Activated T-helper 9 cell treated with anti-CD3 and anti-CD28 coated beads, Interleukin-2, amount 50 U/mL, for 16 hours (primary cell): ENCODE measurements at regions not wholly inside any gene's neighbourhood (a gene's known extent, or its start where the extent isn't known, plus 50 kb on each side); places are given as distances from the start of the nearest gene placed in this dataset.
A peak's percentile ranks its signal among the peaks of the same experiment; 100 is the strongest.
"Not testable (repeated sequence)": the region's sequence is repeated elsewhere in the genome, so short reads cannot be mapped to it uniquely, and the experiment has no call there.

Experiments
- DNase-seq: peaks from one replicate; pipeline ENCODE4 v3.0.0-alpha.2; 2020; ENCODE audit warnings: low read depth

- DNase-seq: no peak
Measured at GRCh38 chr10:43853369-43853768, 204.7 kb upstream of the ZNF32 start.

- DNase-seq: no peak
Measured at GRCh38 chr10:43852644-43853214, 204.0 kb upstream of the ZNF32 start.

- DNase-seq: no peak
Measured at GRCh38 chr10:43852149-43852548, 203.5 kb upstream of the ZNF32 start.

GRCh38 chr10:43851030-43851429 lies 202.3 kb upstream of the ZNF32 start:
- no peak for DNase-seq

- DNase-seq: no peak
Measured at GRCh38 chr10:43849551-43849950, 200.9 kb upstream of the ZNF32 start.

GRCh38 chr10:43846968-43847367 lies 198.3 kb upstream of the ZNF32 start:
- DNase-seq: no peak

GRCh38 chr10:43846187-43846680 lies 197.6 kb upstream of the ZNF32 start:
- peak; percentile 17 for DNase-seq

- no peak for DNase-seq
Measured at GRCh38 chr10:43845121-43845520, 196.4 kb upstream of the ZNF32 start.

- no peak for DNase-seq
Measured at GRCh38 chr10:43844221-43844620, 195.5 kb upstream of the ZNF32 start.

GRCh38 chr10:43843321-43844101 lies 194.8 kb upstream of the ZNF32 start:
- DNase-seq: no peak

- no peak for DNase-seq
Measured at GRCh38 chr10:43842496-43842895, 193.8 kb upstream of the ZNF32 start.

GRCh38 chr10:43842072-43842471 lies 193.4 kb upstream of the ZNF32 start:
- no peak for DNase-seq

- no peak for DNase-seq
Measured at GRCh38 chr10:43839973-43840372, 191.3 kb upstream of the ZNF32 start.

- not testable (repeated sequence) for DNase-seq
Measured at GRCh38 chr10:43834751-43835150, 186.1 kb upstream of the ZNF32 start.

- DNase-seq: no peak
Measured at GRCh38 chr10:43827853-43828252, 179.2 kb upstream of the ZNF32 start.

- DNase-seq: no peak
Measured at GRCh38 chr10:43825984-43826383, 177.3 kb upstream of the ZNF32 start.

GRCh38 chr10:43825421-43825820 lies 176.7 kb upstream of the ZNF32 start:
- DNase-seq: no peak

GRCh38 chr10:43824934-43825333 lies 176.3 kb upstream of the ZNF32 start:
- no peak for DNase-seq

- DNase-seq: no peak
Measured at GRCh38 chr10:43822631-43823580, 174.2 kb upstream of the ZNF32 start.

GRCh38 chr10:43821103-43821502 lies 172.4 kb upstream of the ZNF32 start:
- no peak for DNase-seq

GRCh38 chr10:43820663-43821062 lies 172.0 kb upstream of the ZNF32 start:
- no peak for DNase-seq

GRCh38 chr10:43819464-43820230 lies 171.0 kb upstream of the ZNF32 start:
- DNase-seq: no peak
